ENCODE measurements at regions not wholly inside any gene's neighbourhood (a gene's known extent, or its start where the extent isn't known, plus 50 kb on each side); places are given as distances from the start of the nearest gene placed in this dataset.
"Not testable (repeated sequence)": the region's sequence is repeated elsewhere in the genome, so short reads cannot be mapped to it uniquely, and the experiment has no call there.

DNA sequence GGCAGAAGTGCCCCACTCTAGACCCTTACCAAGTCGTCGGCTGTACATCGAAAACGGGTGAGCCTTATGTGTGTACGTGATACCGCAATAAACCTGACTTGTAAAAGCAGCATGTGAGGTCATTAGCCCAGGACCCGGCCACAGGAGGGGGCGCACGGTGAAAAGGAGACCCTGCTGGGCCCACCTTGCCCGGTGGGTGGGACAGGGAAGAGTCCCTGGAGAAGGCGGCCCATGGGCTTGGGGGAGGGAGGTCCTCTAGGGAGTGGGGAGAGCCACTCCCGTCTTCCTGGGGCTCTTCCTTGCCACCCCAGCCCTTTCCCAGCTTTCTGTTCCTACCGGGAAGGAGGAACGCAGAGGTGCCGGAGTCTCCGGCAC is 188.8 kb downstream of the NPIPB11 start:
- not testable (repeated sequence) for H3K27me3 Mint-ChIP-seq (ENCODE audit: low read depth); H3K4me3 Mint-ChIP-seq; H3K27ac Mint-ChIP-seq; H3K9me3 Mint-ChIP-seq; DNase-seq; H3K4me1 Mint-ChIP-seq (ENCODE audit: low read depth); ATAC-seq (replicated peaks in 1 of 2)
- peaks cover 12 to 16% of the 10 kb centered on the region in 2 donors for H3K36me3 Mint-ChIP-seq (ENCODE audit: insufficient read depth in 2 of 2)

DNA sequence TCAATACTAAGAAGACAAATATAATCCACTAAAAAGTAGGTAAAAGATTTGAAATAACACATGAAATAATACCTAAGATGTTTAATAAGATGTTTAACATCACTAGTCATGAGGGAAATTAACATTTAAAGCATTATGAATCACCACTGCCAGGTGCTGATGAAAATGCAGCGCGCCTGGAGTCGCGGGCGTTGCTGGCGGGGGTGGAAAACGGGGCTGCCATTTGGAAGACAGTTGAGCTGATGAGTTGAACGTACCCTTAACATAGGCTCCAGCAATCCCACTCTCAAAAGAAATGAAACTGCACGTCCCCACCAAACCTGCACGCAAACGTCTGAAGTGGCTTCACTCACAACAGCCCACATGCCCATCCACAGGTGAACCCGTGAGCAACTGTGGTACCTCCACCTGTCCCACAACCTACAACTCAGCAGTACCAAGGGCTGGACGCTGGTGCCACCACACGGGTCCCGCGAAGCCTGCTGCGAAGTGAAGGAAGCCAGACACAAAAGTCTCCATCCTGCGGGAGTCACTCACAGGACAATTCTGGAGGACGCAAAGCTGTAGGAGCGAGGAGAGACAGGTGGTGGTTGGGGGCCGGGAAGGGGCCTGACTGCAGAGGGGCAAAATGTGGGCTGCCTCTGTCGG is 189.3 kb downstream of the NPIPB11 start:
- not testable (repeated sequence) for DNase-seq; ATAC-seq (replicated peaks in 1 of 2); H3K9me3 Mint-ChIP-seq; H3K4me1 Mint-ChIP-seq (ENCODE audit: low read depth); H3K27me3 Mint-ChIP-seq (ENCODE audit: low read depth); H3K4me3 Mint-ChIP-seq
- H3K27ac Mint-ChIP-seq = peak overlapping the region; percentile 13
- H3K36me3 Mint-ChIP-seq (ENCODE audit: insufficient read depth in 2 of 2) = peaks cover 12 to 16% of the 10 kb centered on the region in 2 donors

DNA sequence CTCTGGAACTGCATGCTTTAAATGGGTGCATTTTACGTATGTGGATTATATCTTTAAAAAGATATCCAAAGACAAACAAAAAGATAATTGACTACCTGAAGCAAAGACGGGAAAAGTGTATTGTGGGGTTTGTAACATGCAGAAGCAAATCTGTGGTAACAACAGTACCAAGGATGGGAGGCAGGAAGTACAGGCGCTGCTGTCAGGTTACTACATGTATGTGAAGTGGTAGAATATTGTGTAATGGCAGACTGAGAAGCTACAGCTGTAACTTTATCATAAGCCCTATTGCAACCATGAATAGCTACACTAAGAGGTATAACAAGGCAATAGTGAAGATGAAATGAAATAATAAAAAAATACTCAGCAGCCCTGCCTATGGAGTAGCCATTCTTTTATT is 192.7 kb downstream of the NPIPB11 start:
- not testable (repeated sequence) for H3K36me3 Mint-ChIP-seq (ENCODE audit: insufficient read depth in 2 of 2); H3K27me3 Mint-ChIP-seq (ENCODE audit: low read depth); H3K9me3 Mint-ChIP-seq; H3K27ac Mint-ChIP-seq; H3K4me1 Mint-ChIP-seq (ENCODE audit: low read depth); H3K4me3 Mint-ChIP-seq; DNase-seq; ATAC-seq (replicated peaks in 1 of 2)

DNA sequence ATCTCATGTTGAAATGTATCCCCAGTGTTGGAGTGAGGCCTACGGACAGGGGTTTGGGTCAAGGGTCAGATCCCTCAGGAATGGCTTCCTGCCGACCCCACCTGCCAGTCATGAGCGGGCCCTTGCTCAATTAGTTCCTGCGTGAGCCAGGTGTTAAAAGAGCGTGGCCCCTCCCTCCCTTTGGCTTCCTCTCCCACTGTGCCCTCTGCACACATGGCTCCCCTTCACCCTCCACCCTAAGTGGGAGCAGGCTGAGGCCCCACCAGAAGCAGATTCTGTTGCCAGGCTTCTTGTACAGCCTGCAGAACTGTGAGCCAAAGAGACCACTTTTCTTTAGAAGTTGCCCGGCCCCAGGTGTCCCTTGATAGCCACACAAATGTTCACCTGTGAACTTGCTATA is 193.3 kb downstream of the NPIPB11 start:
- DNase-seq; H3K4me3 Mint-ChIP-seq; H3K4me1 Mint-ChIP-seq (ENCODE audit: low read depth); H3K27ac Mint-ChIP-seq; H3K36me3 Mint-ChIP-seq (ENCODE audit: insufficient read depth in 2 of 2); H3K27me3 Mint-ChIP-seq (ENCODE audit: low read depth); ATAC-seq (replicated peaks in 1 of 2); H3K9me3 Mint-ChIP-seq: not testable (repeated sequence)

DNA sequence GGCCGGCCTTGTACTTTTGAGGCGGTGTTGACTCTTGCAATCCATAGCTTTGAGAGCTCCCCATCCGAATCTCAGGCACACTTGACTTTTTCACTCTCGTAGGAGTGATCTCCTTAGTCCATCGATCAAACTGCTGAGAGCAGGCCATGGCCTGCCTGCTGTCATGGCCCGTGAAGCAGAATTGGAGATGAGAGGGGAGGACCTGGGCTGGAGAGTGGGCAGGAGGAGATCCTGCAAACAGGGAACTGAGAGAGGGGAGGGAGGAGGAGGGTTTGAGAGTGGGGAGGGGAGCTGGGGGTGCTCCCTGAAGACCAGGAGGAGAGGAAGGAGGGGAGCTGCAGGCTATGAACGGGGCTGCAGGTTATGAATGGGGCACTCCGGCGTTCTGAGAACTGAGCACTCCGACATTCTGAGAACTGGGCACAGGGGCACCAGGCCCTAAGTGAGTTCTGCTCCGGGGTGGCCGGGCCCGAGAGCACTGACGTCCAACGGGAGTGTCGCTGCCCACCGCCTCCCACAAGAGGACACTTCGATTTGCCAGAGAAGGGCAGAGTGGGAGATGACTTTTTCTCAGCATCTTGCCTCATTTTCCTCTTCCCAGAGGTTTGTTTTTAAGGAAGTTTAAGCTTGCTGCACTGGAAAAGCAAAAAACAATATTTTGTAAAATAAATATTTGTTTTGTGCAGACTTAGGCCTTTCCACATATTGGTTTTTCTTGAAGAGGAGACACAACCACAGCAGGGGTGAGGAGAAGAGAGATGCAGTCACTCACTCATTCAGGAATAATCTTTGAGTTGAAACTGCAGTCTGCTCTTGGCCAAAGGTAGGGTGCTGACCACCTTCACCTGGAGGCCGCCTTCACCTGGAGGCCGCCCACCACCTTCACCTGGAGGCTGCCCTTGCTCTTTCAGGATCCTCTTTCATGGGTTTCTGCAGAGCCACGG is 194.2 kb downstream of the NPIPB11 start:
- not testable (repeated sequence) for ATAC-seq (replicated peaks in 1 of 2); H3K4me3 Mint-ChIP-seq; DNase-seq; H3K27ac Mint-ChIP-seq; H3K27me3 Mint-ChIP-seq (ENCODE audit: low read depth); H3K9me3 Mint-ChIP-seq; H3K4me1 Mint-ChIP-seq (ENCODE audit: low read depth); H3K36me3 Mint-ChIP-seq (ENCODE audit: insufficient read depth in 2 of 2)

DNA sequence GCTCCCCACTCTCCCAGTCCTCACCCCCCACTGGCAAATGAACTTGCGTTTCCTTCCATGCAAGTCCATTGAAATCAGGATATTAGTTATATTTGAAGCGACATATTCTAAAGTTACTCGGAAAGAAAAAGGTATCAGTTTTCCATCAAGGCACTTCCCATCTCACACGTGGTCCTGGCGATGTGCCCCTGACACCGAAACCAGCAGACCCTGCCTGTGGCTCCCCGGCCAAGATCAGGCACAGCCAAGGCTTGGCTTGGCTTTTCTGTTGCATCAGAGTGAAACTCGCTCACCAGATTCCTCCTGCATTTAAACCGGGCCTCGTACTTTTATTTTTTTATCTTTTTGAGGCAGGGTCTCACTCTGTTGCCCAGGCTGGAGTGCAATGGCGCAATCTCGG is 195.1 kb downstream of the NPIPB11 start:
- H3K36me3 Mint-ChIP-seq (ENCODE audit: insufficient read depth in 2 of 2); DNase-seq; ATAC-seq (replicated peaks in 1 of 2); H3K9me3 Mint-ChIP-seq; H3K27ac Mint-ChIP-seq; H3K27me3 Mint-ChIP-seq (ENCODE audit: low read depth); H3K4me3 Mint-ChIP-seq; H3K4me1 Mint-ChIP-seq (ENCODE audit: low read depth): not testable (repeated sequence)

DNA sequence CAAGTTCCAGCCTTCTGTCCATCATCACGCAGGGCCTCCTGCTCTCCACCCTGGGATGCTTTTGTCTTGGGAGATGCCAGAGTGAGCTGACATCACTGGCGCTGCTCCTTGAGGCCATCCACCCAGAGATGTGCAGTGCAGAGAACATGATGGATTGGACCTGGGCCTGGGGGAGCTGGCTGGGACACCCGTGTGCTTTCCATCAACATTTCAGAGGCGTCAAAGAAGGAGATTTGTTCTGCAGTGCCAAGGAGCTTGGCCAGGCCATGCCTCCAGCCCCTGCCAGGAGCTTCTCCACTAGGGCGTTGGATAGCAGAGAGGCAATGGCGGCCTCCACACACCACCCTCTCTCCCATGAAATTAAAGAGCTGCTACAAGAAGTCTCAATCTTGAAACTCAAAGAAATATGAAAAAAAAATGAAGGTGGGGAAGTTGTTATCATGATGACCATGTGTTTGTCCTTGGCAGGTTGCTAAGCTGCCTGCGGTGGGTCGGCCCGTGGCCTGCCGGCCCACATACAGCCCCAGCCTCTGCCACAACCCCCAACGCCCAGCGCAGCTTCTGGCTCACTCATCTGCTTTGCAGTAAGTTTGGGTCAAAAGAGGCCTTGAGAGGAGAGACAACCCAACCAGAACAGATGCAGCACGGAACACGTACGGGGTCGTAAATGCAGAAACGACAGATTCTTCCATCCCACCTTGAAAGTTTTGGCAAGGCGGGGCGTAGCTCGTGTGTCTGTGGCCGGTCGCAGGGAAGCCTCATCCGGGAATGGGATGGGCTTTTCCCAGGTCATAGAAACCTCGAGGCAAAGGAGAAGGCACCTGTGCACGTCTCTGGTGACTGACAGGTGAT is 196.0 kb downstream of the NPIPB11 start:
- not testable (repeated sequence) for H3K4me3 Mint-ChIP-seq; ATAC-seq (replicated peaks in 1 of 2); H3K4me1 Mint-ChIP-seq (ENCODE audit: low read depth); H3K27me3 Mint-ChIP-seq (ENCODE audit: low read depth); H3K27ac Mint-ChIP-seq; DNase-seq; H3K9me3 Mint-ChIP-seq
- H3K36me3 Mint-ChIP-seq (ENCODE audit: insufficient read depth in 2 of 2) = peaks cover 8 to 11% of the 10 kb centered on the region in 2 donors

DNA sequence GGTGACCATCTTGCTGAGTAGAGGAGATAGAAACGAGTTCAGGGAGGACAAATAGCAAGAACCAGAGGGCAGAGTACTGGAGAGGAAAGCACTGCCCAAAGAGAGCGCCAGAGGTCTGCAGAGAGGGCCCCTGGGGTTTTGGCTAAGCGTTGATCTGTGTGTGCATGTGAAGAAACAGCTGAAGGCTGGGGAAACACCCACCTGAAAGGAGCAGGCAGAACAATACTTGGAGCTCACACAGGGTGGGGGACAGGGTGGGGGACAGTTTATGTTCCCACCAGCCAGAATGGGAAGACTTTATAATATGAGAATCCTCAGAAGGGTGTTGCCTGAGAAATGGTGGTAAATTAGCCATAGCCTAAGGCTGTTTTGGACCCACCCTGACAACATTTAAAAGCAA is 200.4 kb downstream of the NPIPB11 start:
- H3K4me1 Mint-ChIP-seq (ENCODE audit: low read depth); H3K4me3 Mint-ChIP-seq; H3K9me3 Mint-ChIP-seq; ATAC-seq (replicated peaks in 1 of 2); H3K27ac Mint-ChIP-seq; H3K27me3 Mint-ChIP-seq (ENCODE audit: low read depth); DNase-seq: not testable (repeated sequence)
- peaks cover 8 to 12% of the 10 kb centered on the region in 2 donors for H3K36me3 Mint-ChIP-seq (ENCODE audit: insufficient read depth in 2 of 2)

DNA sequence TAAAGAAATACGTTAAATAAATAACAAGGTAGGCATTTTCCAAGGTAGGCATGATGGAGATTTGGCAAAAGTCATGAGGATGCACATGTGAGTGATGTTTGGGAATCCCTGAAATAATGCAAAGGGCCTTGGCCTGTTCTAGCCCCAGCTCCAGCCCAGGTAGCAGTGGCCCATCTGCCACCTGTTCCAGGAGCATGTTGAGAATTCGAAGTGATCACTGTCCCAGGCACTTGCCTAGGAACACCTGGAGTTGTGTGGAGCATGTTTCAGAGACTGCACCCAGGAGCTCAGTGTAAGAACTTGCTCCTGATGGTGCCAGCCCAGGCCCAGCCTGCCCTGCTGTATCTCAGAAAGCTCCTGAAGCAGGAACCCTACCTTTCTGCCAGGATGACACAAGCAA is 201.4 kb downstream of the NPIPB11 start:
- ATAC-seq (replicated peaks in 1 of 2); H3K4me3 Mint-ChIP-seq; H3K27ac Mint-ChIP-seq; H3K27me3 Mint-ChIP-seq (ENCODE audit: low read depth); H3K4me1 Mint-ChIP-seq (ENCODE audit: low read depth); DNase-seq; H3K9me3 Mint-ChIP-seq: not testable (repeated sequence)
- peaks cover 8 to 12% of the 10 kb centered on the region in 2 donors for H3K36me3 Mint-ChIP-seq (ENCODE audit: insufficient read depth in 2 of 2)

DNA sequence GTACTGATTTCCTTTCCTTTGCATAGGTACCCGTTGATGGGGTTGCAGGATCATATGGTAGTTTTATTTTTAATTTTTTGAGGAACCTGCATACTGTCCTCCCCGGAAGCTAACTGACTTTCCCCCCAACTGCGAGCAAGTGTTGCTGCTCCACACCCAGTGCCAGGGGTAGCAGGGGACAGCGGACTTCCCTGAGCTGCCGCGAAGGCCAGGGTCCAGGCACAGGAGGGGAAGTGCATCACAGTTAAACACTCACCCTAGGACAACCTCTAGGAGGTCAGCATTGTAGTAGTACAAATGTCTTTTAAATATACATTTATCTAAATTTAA is 201.7 kb downstream of the NPIPB11 start:
- H3K4me1 Mint-ChIP-seq (ENCODE audit: low read depth) = no peaks in the 10 kb centered on the region
- no peaks in the 10 kb centered on the region for H3K27me3 Mint-ChIP-seq (ENCODE audit: low read depth)
- H3K9me3 Mint-ChIP-seq = peaks cover 3 to 8% of the 10 kb centered on the region in 2 donors
- H3K36me3 Mint-ChIP-seq (ENCODE audit: insufficient read depth in 2 of 2) = peaks cover 8 to 12% of the 10 kb centered on the region in 2 donors
- no peak overlapping the region for H3K4me3 Mint-ChIP-seq
- H3K27ac Mint-ChIP-seq = no peak overlapping the region
- ATAC-seq (replicated peaks in 1 of 2) = no peak
- DNase-seq = no peak

DNA sequence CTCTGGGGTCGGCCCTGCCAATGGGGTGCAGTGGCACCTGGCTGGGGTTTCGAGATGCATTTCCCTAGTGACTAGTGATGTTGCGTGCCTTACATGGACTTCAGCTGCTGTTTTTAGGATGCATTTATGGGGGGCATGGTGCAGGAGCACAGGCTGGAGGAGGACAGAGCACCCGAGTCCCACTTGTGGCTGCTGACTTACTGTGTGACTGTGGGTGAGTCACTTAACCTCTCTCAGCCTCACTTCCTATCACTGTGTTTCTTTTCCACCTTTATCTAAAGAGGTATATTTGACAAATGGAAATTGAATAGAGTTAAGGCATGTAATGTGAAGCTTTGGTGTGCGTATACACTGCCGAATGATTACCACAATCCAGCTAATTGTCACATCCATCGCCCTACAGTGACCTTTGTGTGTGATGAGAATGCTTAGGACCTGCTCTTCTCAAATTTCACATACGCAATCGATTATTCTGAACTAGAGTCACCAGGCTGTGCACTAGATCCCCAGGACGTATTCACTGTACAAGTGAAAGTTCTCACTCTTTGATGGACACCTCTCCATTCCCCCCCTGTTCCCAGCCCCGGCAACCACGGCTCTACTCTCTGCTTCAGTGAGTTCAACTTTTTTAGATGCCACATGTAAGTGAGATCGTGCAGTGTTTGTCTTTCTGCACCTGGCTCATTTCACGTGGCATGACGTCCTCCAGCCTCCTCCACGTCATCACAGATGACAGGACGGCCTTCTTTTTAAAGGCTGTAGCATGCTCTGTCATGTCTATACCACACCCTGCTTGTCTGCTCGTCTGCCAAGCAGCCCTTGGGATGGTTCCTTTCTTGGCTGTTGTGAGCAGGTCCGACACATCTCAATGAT is 202.3 kb downstream of the NPIPB11 start:
- not testable (repeated sequence) for ATAC-seq (replicated peaks in 1 of 2); H3K27me3 Mint-ChIP-seq (ENCODE audit: low read depth); H3K4me1 Mint-ChIP-seq (ENCODE audit: low read depth); DNase-seq; H3K9me3 Mint-ChIP-seq; H3K4me3 Mint-ChIP-seq; H3K27ac Mint-ChIP-seq
- peaks cover 6 to 12% of the 10 kb centered on the region in 2 donors for H3K36me3 Mint-ChIP-seq (ENCODE audit: insufficient read depth in 2 of 2)

DNA sequence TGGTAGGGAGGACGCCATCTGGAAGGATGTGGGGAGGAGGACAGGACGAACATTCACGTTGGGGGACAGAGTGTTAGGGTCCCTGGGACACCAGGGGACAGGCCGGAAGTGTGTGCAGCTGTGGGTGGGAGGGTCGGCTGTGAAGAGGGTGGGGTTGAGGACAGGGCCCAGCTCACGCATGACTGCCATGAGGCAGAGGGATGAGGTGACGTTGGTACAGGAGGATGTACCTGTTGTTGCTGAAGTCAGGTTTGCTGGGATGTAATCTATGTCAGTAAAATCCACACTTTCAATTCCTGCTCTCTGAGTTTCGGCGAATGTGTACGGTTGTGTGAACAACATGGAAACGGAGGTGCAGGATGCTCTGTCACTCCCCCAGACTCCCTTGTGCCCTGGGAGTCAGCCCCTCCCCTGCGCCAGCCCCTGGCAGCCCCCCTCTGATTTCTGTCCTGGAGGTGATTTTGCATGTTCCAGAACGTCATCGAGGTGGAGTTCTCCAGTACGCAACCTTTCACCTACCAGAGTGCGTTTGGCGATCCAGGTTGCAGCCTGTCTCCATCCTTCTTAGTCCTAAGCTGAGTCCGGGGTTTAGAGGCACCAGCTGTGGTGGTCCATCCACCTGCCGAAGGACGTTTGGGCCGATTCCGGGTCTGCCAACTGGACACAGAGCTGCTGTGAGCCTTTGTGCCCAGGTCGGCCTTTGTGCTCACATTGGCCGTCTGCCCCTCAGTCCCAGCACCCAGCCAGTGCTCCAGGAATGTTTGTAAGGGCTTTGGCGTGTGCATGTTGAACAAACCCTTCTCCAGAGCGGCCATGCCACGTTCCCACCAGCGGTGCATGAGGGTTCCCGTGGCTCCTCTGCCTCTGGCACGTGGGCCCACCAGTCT is 203.2 kb downstream of the NPIPB11 start:
- not testable (repeated sequence) for H3K4me3 Mint-ChIP-seq; DNase-seq; H3K27ac Mint-ChIP-seq; H3K27me3 Mint-ChIP-seq (ENCODE audit: low read depth); H3K4me1 Mint-ChIP-seq (ENCODE audit: low read depth); H3K9me3 Mint-ChIP-seq; ATAC-seq (replicated peaks in 1 of 2)
- H3K36me3 Mint-ChIP-seq (ENCODE audit: insufficient read depth in 2 of 2) = peaks cover 6 to 12% of the 10 kb centered on the region in 2 donors

All from activated T-cell treated with anti-CD3 and anti-CD28 coated beads, Interleukin-2, amount 50 U/mL, for 72 hours (primary cell).